GM19395 (cell line): ENCODE measurements at regions not wholly inside any gene's neighbourhood (a gene's known extent, or its start where the extent isn't known, plus 50 kb on each side); places are given as distances from the start of the nearest gene placed in this dataset.
"Not testable (repeated sequence)": the region's sequence is repeated elsewhere in the genome, so short reads cannot be mapped to it uniquely, and the experiment has no call there.

ENCODE experiments used
- ATAC-seq: cut with Tn5 transposase; IDR thresholded peaks from one replicate; pipeline ENCODE4 v1.9.1; 2021; ENCODE audit warnings: mild to moderate bottlenecking, moderate library complexity; ENCODE audit not compliant: unreplicated experiment

- ATAC-seq, result not testable (repeated sequence)
These were observed 948.9 kb upstream of the ADGRB3 start for GRCh38 chr6:67686225-67686624.

DNA sequence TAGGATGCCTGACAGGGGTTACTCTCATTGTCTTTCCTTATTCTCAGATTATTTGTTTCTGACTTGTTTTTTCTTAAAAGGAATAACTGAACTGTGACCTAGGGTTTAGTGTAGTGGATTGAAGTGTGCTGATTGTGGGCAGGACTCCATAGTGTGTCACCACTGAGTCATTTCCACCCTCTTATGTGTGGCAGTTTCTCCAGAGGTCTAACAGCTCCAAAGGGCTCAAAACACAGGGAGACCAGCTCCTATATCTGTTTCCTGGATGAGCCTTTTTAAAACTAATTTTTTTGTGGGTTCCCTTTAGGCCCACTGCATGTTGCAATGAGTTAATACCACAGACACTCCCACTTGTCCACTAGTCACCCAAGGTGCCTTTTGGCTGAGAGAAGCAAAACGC, 951.1 kb upstream of the ADGRB3 start:
- ATAC-seq, result no peak

GRCh38 chr6:67680297-67680932, 954.7 kb upstream of the ADGRB3 start:
- ATAC-seq, result no peak

DNA sequence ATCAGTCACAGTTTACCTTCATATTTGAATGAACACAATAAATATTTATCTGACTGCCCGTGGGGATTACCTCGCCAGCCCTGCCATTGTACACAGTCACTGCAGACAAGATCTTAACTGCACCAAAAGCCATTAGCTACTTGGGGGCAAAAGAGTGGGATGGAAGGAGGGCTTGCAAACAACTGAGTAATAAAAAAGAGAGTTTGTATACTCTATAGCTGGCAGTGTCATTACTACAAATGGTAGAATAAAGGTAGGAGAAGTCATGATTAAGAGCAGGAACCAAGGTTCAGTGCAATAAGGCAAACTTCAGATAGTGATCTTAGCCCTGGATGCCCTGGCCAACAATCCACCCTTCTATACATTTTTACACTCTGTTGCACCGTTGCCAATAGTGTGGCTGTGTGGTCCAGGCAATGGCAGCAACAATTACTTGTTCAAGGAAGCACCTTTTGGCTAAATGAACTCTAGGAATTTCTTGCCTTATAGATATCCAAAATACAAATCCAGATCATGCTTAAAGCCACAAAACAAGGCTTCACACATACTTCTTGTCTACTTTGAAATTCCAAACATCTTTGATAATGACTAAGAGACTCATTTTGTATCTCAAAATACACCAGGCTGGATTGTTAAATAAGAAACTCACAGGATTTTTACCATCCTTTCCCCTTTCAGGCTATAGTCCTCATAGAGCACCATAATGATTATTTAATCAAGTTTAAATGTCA, 955.4 kb upstream of the ADGRB3 start:
- no peak for ATAC-seq

- ATAC-seq, result no peak
These were observed 958.2 kb upstream of the ADGRB3 start for GRCh38 chr6:67676892-67677291.

DNA sequence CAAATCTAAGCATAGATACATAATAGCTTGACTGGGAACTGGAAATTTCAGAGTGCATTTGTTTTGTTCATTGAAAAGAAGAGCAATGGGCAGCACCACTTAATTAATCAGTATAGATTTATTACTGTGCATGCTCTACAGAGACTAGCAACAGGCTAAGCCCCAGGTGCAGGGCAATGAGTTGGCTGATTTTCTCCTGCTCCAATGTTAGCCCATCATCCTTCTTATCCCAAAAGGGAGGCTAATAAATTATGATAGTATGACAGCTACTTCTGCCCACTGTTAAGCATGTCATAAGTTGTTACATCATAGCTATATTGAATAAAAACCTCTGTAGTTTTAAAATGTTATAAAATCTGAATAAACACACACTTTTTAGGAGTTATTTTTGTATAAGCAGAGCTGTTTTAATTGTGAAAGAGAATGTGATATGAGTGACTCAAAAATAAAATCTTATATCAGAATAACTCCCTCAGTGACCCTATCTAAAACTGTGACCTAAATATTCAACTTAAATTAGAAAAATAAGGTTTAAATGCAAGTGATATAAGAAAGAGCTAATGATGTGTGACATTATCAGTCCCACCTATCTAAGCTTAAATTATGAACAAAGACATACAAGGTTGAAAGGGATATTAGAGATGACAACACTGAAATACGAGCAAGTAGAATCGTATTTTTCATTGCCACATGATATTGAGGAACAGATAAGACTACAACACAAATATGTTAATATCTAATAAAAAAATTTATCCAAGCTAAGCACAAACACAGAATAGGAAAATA, 967.3 kb upstream of the ADGRB3 start:
- no peak for ATAC-seq

GRCh38 chr6:67666177-67666964, 968.7 kb upstream of the ADGRB3 start:
- no peak for ATAC-seq

DNA sequence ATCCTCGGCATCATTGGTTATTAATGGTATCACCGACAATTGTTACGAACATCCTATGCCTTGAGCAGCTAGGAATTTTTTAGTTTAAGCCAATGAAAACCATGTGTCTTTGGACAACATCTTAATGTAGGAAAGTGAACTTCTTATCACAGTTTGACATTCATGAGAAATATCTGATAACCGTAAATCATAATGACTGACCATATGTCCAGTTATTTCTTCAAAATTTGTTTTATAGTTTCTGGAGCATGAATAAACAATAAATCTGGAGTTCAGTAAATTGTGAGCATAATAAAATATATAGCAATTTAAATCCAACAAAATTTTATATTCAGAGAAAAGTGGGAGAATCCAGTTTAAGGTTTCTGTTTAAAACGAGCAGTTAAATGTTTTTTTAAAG, 970.1 kb upstream of the ADGRB3 start:
- no peak for ATAC-seq

DNA sequence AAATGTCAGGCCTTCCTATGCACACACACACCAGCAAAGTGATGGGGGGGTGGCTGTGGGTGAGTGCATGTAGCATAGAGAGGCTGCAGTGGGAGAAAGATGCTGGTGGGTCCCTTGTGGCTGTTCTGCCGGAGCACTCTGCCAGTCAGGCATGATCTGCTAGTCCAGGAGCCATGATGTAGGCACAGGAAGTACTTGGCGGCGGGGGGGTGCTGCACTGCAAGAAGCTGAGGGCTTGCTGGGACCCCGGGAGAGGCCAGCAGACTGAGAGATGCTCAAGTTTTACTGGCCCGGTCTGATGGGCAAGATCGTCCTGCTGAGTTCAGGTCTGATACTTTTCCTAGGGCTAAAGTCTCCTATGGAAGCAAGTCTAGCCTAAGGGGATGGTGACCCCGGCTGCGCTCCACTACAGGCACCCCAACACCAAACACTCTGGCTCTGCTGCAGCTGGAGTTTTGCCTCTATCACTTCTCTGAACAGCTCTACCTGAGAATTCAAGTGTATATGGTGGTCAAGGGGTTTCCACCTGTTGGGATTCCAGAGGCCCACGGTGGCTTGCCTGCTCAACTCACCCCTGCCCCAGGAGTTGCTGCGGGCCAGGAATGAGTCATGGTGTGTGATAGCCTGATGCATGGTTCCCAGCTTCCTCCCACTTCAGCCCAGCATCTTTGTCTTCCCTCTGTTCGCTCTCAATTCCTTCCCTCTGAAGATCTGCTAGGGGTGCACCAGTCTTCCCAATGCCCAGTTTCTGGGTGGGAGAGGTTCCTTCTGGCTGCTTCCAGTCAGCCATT, 971.8 kb upstream of the ADGRB3 start:
- ATAC-seq, result no peak

DNA sequence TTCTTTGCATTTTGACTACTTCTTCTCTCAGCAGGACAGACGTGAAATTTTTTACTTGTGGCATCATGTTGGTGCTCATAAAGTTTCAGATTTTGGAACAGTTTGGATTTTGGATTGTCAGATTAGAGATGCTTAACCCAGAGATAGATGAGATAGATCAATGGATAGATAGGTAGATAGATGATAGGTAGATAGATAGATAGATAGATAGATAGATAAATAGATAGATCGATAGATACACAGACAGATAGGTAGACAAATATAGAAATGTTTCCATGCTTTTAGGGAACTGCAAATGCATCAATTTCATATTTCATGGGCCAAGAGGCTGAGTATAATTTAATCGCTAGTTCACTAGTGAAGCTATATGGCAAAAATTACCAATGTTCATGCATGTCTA, 981.5 kb upstream of the ADGRB3 start:
- no peak for ATAC-seq

GRCh38 chr6:67646550-67646949, 988.5 kb upstream of the ADGRB3 start:
- ATAC-seq, result no peak

DNA sequence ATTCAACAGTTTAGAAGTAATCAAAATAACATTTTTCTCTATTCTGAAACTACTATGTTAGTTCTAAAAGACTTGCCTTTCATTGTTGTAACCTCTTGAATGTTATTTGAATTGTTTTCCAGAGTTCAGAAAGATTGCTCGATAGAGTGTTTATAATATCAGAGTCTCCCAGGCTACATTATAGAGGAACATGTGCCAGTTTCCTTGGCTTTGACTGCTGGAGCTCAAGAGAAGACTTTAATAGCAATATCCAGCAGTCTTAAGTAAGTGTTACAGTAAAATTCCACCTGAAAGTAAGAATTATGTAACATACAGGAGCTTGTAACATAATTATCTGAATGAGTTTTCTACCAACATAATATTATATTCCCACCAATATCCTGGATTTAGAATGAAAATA, 991.8 kb upstream of the ADGRB3 start:
- no peak for ATAC-seq

GRCh38 chr6:67642582-67642981, 992.5 kb upstream of the ADGRB3 start:
- ATAC-seq, result no peak

GRCh38 chr6:67640484-67640883, 994.6 kb upstream of the ADGRB3 start:
- no peak for ATAC-seq

GRCh38 chr6:67639161-67639560, 995.9 kb upstream of the ADGRB3 start:
- no peak for ATAC-seq

DNA sequence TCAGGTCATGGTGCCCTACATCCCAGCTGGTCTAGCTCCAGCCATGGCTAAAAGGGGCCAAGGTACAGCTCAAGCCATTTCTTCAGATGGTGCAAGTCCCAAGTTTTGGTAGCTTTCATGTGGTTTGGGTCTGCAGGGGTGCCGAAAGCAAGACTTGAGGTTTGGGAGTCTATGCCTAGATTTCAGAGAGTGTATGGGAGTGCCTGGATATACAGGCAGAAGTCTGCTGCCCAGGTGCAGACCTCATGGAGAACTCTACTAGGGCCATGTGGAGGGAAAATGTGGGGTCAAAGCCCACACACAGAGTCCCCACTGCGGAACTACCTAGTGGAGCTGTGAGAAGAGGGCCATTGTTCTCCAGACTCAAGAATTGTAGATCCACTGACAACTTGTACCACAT, 1000.9 kb upstream of the ADGRB3 start:
- ATAC-seq, result no peak

DNA sequence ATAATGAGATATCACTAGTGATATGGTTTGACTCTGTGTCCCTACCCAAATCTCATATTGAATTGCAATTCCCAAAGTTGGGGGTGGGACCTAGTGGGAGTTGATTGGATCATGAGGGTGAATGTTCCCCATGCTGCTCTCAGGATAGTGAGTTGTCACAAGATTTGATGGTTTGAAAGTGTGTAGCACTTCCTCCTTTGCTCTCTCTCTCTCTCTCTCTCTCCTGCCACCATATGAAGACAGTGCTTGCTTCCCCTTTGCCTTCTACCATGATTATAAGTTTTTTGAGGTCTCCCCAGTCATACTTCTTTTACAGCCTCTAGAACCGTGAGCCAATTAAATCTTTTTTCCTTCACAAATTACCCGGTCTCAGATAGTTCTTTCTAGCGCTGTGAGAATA, 1002.0 kb upstream of the ADGRB3 start:
- ATAC-seq, result no peak

GRCh38 chr6:67630146-67630545, 1004.9 kb upstream of the ADGRB3 start:
- no peak for ATAC-seq

DNA sequence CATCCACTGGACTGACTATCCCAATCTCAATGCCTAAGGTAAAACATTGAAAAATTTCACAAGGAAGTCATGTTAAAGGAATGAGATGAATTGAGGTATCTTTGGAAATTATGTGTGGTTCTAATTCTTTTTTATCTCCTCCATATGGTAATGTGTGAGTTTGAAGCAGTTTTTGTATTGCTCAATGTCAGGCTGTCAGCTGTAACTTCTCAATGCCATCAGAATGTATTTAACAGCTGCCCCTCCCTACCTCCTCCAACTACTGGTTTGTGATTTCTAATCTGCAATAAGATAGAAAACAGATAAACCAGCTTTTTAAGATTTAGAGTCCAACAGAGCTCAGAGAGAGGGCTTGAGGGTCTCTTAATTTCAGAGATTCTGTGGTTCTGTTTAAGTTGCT, 1005.8 kb upstream of the ADGRB3 start:
- no peak for ATAC-seq

- ATAC-seq, result no peak
These were observed 1019.3 kb upstream of the ADGRB3 start for GRCh38 chr6:67615796-67616195.
